HG03354 (cell line): ENCODE measurements at regions not wholly inside any gene's neighbourhood (a gene's known extent, or its start where the extent isn't known, plus 50 kb on each side); places are given as distances from the start of the nearest gene placed in this dataset.

Source experiments
- ATAC-seq: cut with Tn5 transposase; IDR thresholded peaks from one replicate; pipeline ENCODE4 v1.9.1; 2021; ENCODE audit warnings: mild to moderate bottlenecking; ENCODE audit not compliant: unreplicated experiment, poor library complexity, severe bottlenecking

GRCh38 chr5:155068616-155069100, 55.1 kb downstream of the KIF4B start:
- ATAC-seq = no peak

DNA sequence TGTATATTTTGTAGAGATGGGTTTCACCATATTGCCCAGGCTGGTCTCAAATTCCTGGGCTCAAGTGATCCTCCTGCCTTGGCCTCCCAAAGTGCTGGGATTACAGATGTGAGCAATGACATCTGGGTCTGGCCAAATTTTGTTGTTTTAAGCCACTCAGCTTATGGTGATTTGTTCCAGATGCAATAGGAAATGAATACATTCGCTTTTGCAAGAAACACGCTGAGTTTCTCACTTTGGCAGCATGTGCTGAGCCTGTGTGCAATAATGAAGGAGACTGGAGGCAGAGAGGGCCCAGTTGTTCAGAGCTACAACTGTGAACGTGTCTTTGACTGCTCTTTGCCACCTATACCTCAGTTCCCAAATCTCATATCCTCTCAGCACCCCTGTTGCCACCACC, 56.4 kb downstream of the KIF4B start:
- no peak for ATAC-seq

- no peak for ATAC-seq
Measured at GRCh38 chr5:155070781-155071180, 57.2 kb downstream of the KIF4B start.

GRCh38 chr5:155076379-155076778, 62.8 kb downstream of the KIF4B start:
- ATAC-seq = no peak

- ATAC-seq = no peak
Measured at GRCh38 chr5:155079698-155080097, 66.1 kb downstream of the KIF4B start.

- no peak for ATAC-seq
Measured at GRCh38 chr5:155080721-155081120, 67.2 kb downstream of the KIF4B start.

DNA sequence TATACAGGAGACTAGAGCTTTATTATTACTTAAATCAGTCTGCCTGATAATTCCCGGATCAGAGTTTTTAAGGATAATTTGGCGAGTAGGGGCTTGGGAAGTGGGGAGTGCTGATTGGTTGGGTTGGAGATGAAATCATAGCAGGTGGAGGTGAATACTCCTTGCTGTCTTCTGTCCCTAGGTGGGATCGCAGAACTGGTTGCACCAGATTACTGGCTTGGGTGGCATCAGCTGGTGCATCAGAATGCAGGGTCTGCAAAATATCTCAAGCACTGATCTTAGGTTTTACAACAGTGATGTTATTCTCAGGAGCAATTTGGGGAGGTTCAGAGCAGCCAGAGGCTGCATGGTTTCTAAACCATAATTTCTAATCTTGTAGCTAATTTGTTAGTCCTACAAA, 68.1 kb downstream of the KIF4B start:
- no peak for ATAC-seq

- ATAC-seq = no peak
Measured at GRCh38 chr5:155082401-155082800, 68.8 kb downstream of the KIF4B start.

DNA sequence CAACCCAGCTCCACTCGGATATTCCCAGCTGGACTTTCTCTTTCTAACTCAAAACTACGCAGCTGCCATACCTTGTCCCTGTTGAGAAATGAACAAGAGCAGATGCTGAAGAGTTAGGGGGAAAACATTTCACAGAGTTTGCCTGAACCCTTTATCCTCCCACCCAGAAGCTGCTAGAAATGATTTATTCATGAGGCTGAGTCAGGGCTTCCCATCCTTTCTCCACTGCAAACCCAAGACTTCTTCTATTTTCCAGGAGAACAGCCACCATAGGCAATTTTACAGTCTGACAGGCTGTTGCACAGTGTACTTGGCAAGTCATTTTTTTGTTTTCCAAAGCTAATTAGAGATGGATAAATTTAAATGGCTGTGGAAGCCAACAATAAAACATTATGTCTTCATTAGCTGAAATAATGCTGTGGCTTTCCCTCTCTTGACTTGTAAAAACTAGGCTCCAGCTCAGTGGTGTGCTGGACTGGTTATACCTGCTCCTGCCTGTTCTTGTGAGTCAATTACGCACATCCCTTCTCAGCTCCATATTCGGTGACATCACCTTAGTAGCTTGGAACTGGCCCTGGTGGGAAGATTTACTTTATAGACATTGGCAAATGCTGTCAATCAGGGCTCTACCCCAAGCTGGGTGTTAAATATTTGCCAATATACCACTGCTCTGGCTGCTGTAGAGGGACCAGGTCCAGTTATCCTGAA, 71.9 kb downstream of the KIF4B start:
- ATAC-seq = no peak

GRCh38 chr5:155087036-155087435, 73.5 kb downstream of the KIF4B start:
- ATAC-seq = no peak

DNA sequence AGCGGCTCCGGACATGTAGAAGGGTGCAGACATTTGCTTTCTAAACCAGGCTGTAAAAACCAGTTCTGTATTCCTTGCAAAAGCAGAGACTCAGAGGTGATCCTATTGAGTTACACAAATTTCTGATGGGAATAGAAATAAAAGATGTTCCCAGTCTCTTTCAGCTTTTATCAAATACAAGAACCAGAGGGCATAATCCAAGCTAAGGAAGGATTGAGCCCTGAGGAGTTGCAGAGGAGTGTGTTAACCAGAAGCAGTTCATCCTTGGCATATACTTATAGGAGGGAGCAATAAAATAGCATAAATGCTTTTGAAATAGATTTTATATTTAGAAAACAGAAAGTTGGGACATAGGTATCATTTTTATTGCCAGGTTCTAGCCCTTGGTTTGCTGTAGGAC, 75.3 kb downstream of the KIF4B start:
- no peak for ATAC-seq

DNA sequence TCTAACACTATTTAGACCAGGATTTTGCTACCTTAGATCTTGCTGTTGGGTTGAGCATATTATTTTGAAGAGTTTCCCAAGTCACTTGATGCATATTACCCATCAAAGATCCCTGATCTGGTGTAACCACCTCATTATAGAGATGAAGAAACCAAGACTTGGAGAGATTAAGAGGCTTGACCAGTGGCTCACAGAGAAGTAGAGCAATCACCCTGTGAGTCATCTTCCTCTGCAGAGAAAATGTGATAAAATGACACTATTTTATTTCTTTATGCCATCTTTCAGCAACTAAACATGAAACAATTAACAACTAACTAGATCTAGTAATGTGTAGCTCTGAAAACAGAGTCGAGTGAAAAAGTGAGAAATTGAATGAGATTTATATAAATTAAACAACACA, 76.1 kb downstream of the KIF4B start:
- no peak for ATAC-seq

- no peak for ATAC-seq
Measured at GRCh38 chr5:155091063-155091648, 77.6 kb downstream of the KIF4B start.

DNA sequence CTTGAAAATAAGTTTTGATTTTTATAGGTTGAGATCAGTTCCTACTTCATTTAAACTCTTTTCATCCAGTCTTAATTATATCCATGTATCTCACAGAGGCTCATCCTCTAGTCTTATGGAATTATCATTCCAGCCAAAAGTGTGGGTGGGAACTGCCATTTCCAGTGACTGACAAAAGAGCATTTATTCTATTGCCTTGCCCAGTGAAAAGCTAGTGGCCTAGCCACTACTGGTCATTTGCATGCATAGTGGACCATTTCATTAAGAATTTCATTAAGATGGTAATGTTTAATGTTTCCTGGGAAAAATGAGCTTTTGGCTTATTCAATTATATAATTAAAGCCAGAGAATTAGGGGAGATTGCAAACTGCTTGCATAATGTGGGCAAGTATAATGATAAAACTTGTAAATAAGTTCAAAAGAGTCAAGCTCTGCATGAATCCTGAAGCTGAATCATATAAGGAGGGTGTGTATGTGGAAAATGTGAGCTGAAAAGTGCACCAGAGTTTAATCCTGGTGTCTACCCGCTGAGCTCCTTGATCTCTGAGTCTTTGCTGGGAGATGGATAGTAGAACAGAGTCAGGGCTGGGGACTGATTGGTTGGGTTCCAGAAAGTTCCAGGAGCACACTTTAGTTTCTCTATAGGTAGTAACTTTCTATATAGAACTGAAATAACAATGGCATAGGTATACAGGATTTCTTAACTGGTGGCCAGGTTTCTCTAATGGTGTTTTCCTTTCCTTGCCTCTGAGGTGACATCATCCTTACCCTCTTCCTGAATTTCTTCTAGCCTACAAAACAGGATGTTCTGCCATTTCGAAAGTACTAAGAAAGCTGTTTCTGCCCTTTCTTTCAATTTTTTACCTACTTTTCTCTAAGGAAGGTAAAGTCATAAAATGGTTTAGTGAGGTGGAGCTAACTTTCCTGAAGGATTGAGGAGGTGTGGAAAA, 78.5 kb downstream of the KIF4B start:
- no peak for ATAC-seq

- ATAC-seq = no peak
Measured at GRCh38 chr5:155094455-155094854, 80.9 kb downstream of the KIF4B start.

DNA sequence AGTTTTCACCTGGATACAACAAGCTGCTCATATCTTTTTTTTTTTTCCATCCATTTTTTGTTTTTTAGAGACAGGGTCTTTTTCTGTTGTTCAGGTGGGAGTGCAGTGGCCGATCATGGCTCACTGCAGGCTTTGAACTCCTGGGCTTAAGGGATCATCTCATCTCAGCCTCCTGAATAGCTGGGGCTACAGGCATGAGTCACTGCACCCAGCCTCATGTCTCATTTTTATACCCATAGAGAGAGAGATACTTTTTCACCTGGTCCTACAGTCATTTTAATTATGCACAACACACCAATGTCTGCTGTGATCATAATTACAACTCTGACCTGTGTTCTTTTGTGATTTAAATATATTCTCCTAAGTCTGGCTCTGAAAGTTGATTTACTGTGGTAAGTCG, 84.4 kb downstream of the KIF4B start:
- ATAC-seq = no peak

- ATAC-seq = no peak
Measured at GRCh38 chr5:155098433-155098832, 84.9 kb downstream of the KIF4B start.

GRCh38 chr5:155101697-155102096, 88.1 kb downstream of the KIF4B start:
- ATAC-seq = no peak

DNA sequence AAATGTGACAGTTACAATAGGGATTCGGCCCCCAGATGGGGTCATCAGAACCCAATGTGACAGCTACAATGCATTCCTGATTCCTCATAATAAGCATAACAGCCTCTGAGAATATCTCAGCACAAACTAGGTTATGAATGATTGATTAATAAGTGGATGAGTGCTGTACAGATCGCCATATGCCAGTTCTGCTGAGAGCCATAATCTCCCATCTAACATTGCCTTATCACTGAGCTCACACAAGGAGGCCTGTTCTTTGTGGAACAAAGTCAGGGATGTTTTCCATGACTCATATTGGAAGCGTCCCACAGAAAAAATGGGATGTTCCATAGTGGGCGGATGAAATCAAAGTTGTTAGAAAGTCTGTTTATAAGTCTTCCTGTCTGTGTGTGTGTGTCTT, 89.6 kb downstream of the KIF4B start:
- no peak for ATAC-seq

DNA sequence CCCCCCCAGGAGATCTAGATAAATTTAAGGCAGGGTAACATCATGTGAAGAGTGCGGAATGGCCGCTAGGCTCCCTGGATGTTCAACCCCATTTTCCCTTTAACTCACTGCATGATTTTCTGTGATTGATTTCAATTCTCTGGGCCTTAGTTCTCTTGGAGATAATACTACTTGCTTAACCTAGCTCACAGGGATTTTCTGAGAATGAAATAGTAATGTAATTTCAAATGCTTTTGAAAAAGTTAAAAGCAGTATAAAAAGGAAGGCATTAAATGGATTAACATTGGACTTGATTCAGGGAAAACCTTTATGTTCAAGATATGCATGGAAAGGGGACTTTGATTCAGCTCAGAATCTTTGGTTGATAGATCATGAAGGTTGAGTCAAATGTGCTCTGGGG, 90.9 kb downstream of the KIF4B start:
- ATAC-seq = no peak

GRCh38 chr5:155106221-155106620, 92.7 kb downstream of the KIF4B start:
- no peak for ATAC-seq
